HG02981 (cell line): ENCODE measurements at regions not wholly inside any gene's neighbourhood (a gene's known extent, or its start where the extent isn't known, plus 50 kb on each side); places are given as distances from the start of the nearest gene placed in this dataset.
"Not testable (repeated sequence)": the region's sequence is repeated elsewhere in the genome, so short reads cannot be mapped to it uniquely, and the experiment has no call there.

Source experiments
- ATAC-seq: cut with Tn5 transposase; IDR thresholded peaks from one replicate; pipeline ENCODE4 v1.9.1; 2021; ENCODE audit warnings: mild to moderate bottlenecking, moderate library complexity; ENCODE audit not compliant: unreplicated experiment

GRCh38 chr1:34367954-34368353 lies 191.2 kb downstream of the C1orf94 start:
- no peak for ATAC-seq

GRCh38 chr1:34369701-34370455 lies 193.2 kb downstream of the C1orf94 start:
- ATAC-seq, result no peak

- no peak for ATAC-seq
Observed at GRCh38 chr1:34370748-34371147, 194.0 kb downstream of the C1orf94 start.

GRCh38 chr1:34371179-34371578 lies 194.5 kb downstream of the C1orf94 start:
- not testable (repeated sequence) for ATAC-seq

- no peak for ATAC-seq
Observed at GRCh38 chr1:34371829-34372532, 195.3 kb downstream of the C1orf94 start.

GRCh38 chr1:34372891-34373290 lies 196.2 kb downstream of the C1orf94 start:
- no peak for ATAC-seq

GRCh38 chr1:34373912-34374311 lies 197.2 kb downstream of the C1orf94 start:
- no peak for ATAC-seq

- ATAC-seq, result no peak
Observed at GRCh38 chr1:34376531-34376930, 199.8 kb downstream of the C1orf94 start.

- ATAC-seq, result no peak
Observed at GRCh38 chr1:34378968-34379856, 202.5 kb downstream of the C1orf94 start.

GRCh38 chr1:34379911-34380310 lies 203.2 kb downstream of the C1orf94 start:
- no peak for ATAC-seq

- ATAC-seq, result no peak
Observed at GRCh38 chr1:34380526-34381124, 203.9 kb downstream of the C1orf94 start.

GRCh38 chr1:34389974-34390373 lies 213.3 kb downstream of the C1orf94 start:
- ATAC-seq, result no peak

- no peak for ATAC-seq
Observed at GRCh38 chr1:34396042-34396441, 219.3 kb downstream of the C1orf94 start.

- no peak for ATAC-seq
Observed at GRCh38 chr1:34398241-34398915, 221.7 kb downstream of the C1orf94 start.

GRCh38 chr1:34398916-34399275 lies 222.2 kb downstream of the C1orf94 start:
- no peak for ATAC-seq

GRCh38 chr1:34400675-34401074 lies 224.0 kb downstream of the C1orf94 start:
- ATAC-seq, result no peak

- ATAC-seq, result no peak
Observed at GRCh38 chr1:34403156-34403555, 226.4 kb downstream of the C1orf94 start.

GRCh38 chr1:34404804-34405203 lies 228.1 kb downstream of the C1orf94 start:
- ATAC-seq, result no peak

- ATAC-seq, result no peak
Observed at GRCh38 chr1:34405266-34405959, 228.7 kb downstream of the C1orf94 start.

GRCh38 chr1:34406377-34406776 lies 229.7 kb downstream of the C1orf94 start:
- ATAC-seq, result no peak
